ENCODE measurements at regions not wholly inside any gene's neighbourhood (a gene's known extent, or its start where the extent isn't known, plus 50 kb on each side); places are given as distances from the start of the nearest gene placed in this dataset.

DNA sequence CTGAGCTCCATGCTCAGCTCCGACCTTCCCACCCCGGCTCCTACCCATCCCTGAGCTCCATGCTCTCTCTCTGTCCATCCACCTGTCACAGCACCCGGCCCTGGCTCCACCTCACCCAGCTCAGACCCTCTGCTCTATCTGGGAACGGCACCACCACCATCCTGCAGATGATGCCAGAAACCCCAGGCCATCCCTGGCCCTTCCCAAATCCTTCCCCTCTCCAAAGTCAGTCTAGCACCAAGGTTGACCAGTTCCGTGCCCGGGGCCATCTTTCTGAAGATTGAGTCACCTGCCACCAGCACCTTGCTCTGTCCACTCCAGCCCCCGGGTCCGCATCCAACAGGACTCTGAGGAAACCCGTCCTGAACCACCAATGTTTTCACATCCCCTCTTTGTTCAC lies 969.6 kb downstream of the BRD1 start:
- WGBS (ENCODE audit: low lambda C conversion rate): 32% methylated on average over 9 of the region's 9 CpGs
- Histone ChIP-seq H3K27me3 (ENCODE audit: control insufficient read depth in 1 of 2, insufficient read depth in 2 of 2, low read length in 2 of 2) (peaks cover 3 to 16% of the 10 kb centered on the region in 2 experiments; a peak in 3 of 5 replicates), H3K4me1 (ENCODE audit: insufficient read depth, low read length) (no peaks in the 10 kb centered on the region), H3K9ac (ENCODE audit: insufficient read depth, low read depth, low read length) (no peak overlapping the region), H3K4me2 (ENCODE audit: low read depth, low read length) (no peak overlapping the region), H2AFZ (ENCODE audit: low read length) (no peak overlapping the region), H3K36me3 (replicated peaks in 1 of 2; ENCODE audit: control insufficient read depth in 1 of 2, insufficient read depth in 2 of 2, low read length in 2 of 2) (no peaks in the 10 kb centered on the region), H4K20me1 (ENCODE audit: insufficient read depth, low read length) (no peaks in the 10 kb centered on the region), H3K4me3 (replicated peaks in 1 of 3; ENCODE audit: insufficient read depth in 1 of 3, low read depth in 2 of 3, low read length in 3 of 3) (no peak overlapping the region), H3K79me2 (ENCODE audit: insufficient read depth, low read length) (no peaks in the 10 kb centered on the region), H3K27ac (ENCODE audit: extremely low read length, insufficient read depth, low read length) (no peak overlapping the region), H3K9me3 (ENCODE audit: low read length) (no peaks in the 10 kb centered on the region)
- ATAC-seq (no peak), FAIRE-seq (no peak), DNase-seq (ENCODE audit: low spot score) (no peak)
- BruUV-seq (replicated peaks): no TSS peak
- ChIA-PET CTCF (ENCODE audit: low intra/inter-chr PET ratio, low total read pairs) (no interaction called here), POLR2A (no interaction called here)
- in situ Hi-C loops (cut with HindIII; ENCODE audit: extremely low pct_ligation_motif_present, low pct_unique_long_range_greater_than_20kb) (no loop called here), intact Hi-C loops (cut with micrococcal nuclease; ENCODE audit: unreplicated experiment) (no loop called here)
- no peak for TF ChIP-seq ZHX2 (IDR thresholded peaks at IDR 0.05; ENCODE audit: low read depth)
- no peak for TF ChIP-seq ZHX2 (CRISPR knock-in tag; IDR thresholded peaks at IDR 0.05; ENCODE audit: borderline replicate concordance)
- TF ChIP-seq POLR2AphosphoS2 (IDR thresholded peaks at IDR 0.05; ENCODE audit: low read depth, low read length): no peak
- no peak for TF ChIP-seq ZNF496 (CRISPR knock-in tag; IDR thresholded peaks at IDR 0.05; ENCODE audit: insufficient replicate concordance)
- TF ChIP-seq, protein P1, sequence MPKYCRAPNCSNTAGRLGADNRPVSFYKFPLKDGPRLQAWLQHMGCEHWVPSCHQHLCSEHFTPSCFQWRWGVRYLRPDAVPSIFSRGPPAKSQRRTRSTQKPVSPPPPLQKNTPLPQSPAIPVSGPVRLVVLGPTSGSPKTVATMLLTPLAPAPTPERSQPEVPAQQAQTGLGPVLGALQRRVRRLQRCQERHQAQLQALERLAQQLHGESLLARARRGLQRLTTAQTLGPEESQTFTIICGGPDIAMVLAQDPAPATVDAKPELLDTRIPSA (CRISPR knock-in tag; IDR thresholded peaks at IDR 0.05; ENCODE audit: borderline replicate concordance): no peak
- no peak for TF ChIP-seq POLR2G (IDR thresholded peaks at IDR 0.05; ENCODE audit: low read depth, low read length)
- TF ChIP-seq, protein P2, sequence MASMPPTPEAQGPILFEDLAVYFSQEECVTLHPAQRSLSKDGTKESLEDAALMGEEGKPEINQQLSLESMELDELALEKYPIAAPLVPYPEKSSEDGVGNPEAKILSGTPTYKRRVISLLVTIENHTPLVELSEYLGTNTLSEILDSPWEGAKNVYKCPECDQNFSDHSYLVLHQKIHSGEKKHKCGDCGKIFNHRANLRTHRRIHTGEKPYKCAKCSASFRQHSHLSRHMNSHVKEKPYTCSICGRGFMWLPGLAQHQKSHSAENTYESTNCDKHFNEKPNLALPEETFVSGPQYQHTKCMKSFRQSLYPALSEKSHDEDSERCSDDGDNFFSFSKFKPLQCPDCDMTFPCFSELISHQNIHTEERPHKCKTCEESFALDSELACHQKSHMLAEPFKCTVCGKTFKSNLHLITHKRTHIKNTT (CRISPR knock-in tag; IDR thresholded peaks at IDR 0.05): no peak
- TF ChIP-seq HHEX (CRISPR knock-in tag; IDR thresholded peaks at IDR 0.05): no peak
- no peak for TF ChIP-seq FOXA1 (IDR thresholded peaks at IDR 0.05)
- no peak for TF ChIP-seq FOXA1 (CRISPR knock-in tag; IDR thresholded peaks at IDR 0.05)
- TF ChIP-seq HES4 (CRISPR knock-in tag; IDR thresholded peaks at IDR 0.05; ENCODE audit: borderline replicate concordance): no peak
- no peak for TF ChIP-seq THAP9 (CRISPR knock-in tag; IDR thresholded peaks at IDR 0.05; ENCODE audit: borderline replicate concordance)
- no peak for TF ChIP-seq EP300 (IDR thresholded peaks at IDR 0.05; ENCODE audit: low read depth in 2 of 2, low read length in 2 of 2)
- no peak for TF ChIP-seq EP300 (CRISPR knock-in tag; IDR thresholded peaks at IDR 0.05; ENCODE audit: borderline replicate concordance)
- no peak for TF ChIP-seq ETV5 (CRISPR knock-in tag; IDR thresholded peaks at IDR 0.05; ENCODE audit: borderline replicate concordance)
- TF ChIP-seq SSRP1 (CRISPR knock-in tag; IDR thresholded peaks at IDR 0.05): no peak

Measured in HepG2 (cell line).